SJSA1 (cell line): ENCODE measurements at regions not wholly inside any gene's neighbourhood (a gene's known extent, or its start where the extent isn't known, plus 50 kb on each side); places are given as distances from the start of the nearest gene placed in this dataset.
A peak's percentile ranks its signal among the peaks of the same experiment; 100 is the strongest.

Experiments used
- DNase-seq, 2 experiments: peaks; one replicate each; pipeline ENCODE4 v3.0.0-alpha.2; 2015 to 2020; ENCODE audit warnings: low spot score in 2 of 2, low read depth in 1 of 2
- H3K27ac ChIP-seq: fragments of 250-450 bp; sonication (Bioruptor Pico); 2 replicates; pipeline ENCODE4 v1.5.1; 2020; ENCODE audit warnings: mild to moderate bottlenecking, moderate library complexity
- H3K27me3 ChIP-seq: fragments of 250-450 bp; sonication (Bioruptor Pico); replicated peaks from 2 replicates; pipeline ENCODE4 v1.5.1; 2020; ENCODE audit warnings: mild to moderate bottlenecking, moderate library complexity
- H3K36me3 ChIP-seq: fragments of 250-450 bp; sonication (Bioruptor Pico); 2 replicates; pipeline ENCODE4 v1.5.1; 2020; ENCODE audit warnings: mild to moderate bottlenecking
- H3K4me1 ChIP-seq: fragments of 250-450 bp; sonication (Bioruptor Pico); replicated peaks from 2 replicates; pipeline ENCODE4 v1.6.1; 2021; ENCODE audit warnings: mild to moderate bottlenecking
- H3K4me3 ChIP-seq: fragments of 250-450 bp; sonication (Bioruptor Pico); 2 replicates; pipeline ENCODE4 v1.5.1; 2020; ENCODE audit warnings: mild to moderate bottlenecking
- H3K9me3 ChIP-seq: fragments of 250-450 bp; sonication (Bioruptor Pico); replicated peaks from 2 replicates; pipeline ENCODE4 v1.5.1; 2020; ENCODE audit warnings: mild to moderate bottlenecking

- no peak for DNase-seq
These were observed 427.3 kb downstream of the MFSD1 start for GRCh38 chr3:159229116-159229680.

GRCh38 chr3:159232966-159233365 is 431.1 kb downstream of the MFSD1 start:
- Histone ChIP-seq H3K4me3 (no peak overlapping the region), H3K9me3 (no peaks in the 10 kb centered on the region), H3K27me3 (no peaks in the 10 kb centered on the region), H3K36me3 (no peaks in the 10 kb centered on the region), H3K27ac (no peak overlapping the region), H3K4me1 (no peaks in the 10 kb centered on the region)
- DNase-seq, result no peak

More at GRCh38 chr3:159229116-159229680, 427.3 kb downstream of the MFSD1 start:
- H3K36me3 ChIP-seq, result no peaks in the 10 kb centered on the region
- H3K4me3 ChIP-seq, result no peak overlapping the region
- H3K27me3 ChIP-seq, result no peaks in the 10 kb centered on the region
- no peak overlapping the region for H3K27ac ChIP-seq
- no peaks in the 10 kb centered on the region for H3K9me3 ChIP-seq
- H3K4me1 ChIP-seq, result no peaks in the 10 kb centered on the region

- Histone ChIP-seq H3K36me3 (no peaks in the 10 kb centered on the region), H3K27me3 (no peaks in the 10 kb centered on the region), H3K27ac (no peak overlapping the region), H3K9me3 (no peaks in the 10 kb centered on the region), H3K4me3 (no peak overlapping the region), H3K4me1 (no peaks in the 10 kb centered on the region)
- DNase-seq, result no peak
These were observed 431.9 kb downstream of the MFSD1 start for GRCh38 chr3:159233734-159234133.

- no peaks in the 10 kb centered on the region for H3K27me3 ChIP-seq
- H3K27ac ChIP-seq, result no peak overlapping the region
- no peaks in the 10 kb centered on the region for H3K4me1 ChIP-seq
- H3K9me3 ChIP-seq, result no peaks in the 10 kb centered on the region
- no peaks in the 10 kb centered on the region for H3K36me3 ChIP-seq
- DNase-seq, result peak in 1 of 2 experiments; percentile 18
- no peak overlapping the region for H3K4me3 ChIP-seq
These were observed 432.5 kb downstream of the MFSD1 start for GRCh38 chr3:159234306-159234705.

GRCh38 chr3:159236321-159236720 is 434.5 kb downstream of the MFSD1 start:
- H3K4me3 ChIP-seq, result no peak overlapping the region
- H3K36me3 ChIP-seq, result no peaks in the 10 kb centered on the region
- no peak for DNase-seq

GRCh38 chr3:159237226-159237625 is 435.4 kb downstream of the MFSD1 start:
- no peaks in the 10 kb centered on the region for H3K9me3 ChIP-seq
- H3K36me3 ChIP-seq, result no peaks in the 10 kb centered on the region
- no peaks in the 10 kb centered on the region; the same call in 1 of the 2 replicates for H3K27me3 ChIP-seq
- no peak overlapping the region for H3K27ac ChIP-seq
- no peak overlapping the region for H3K4me3 ChIP-seq
- H3K4me1 ChIP-seq, result no peaks in the 10 kb centered on the region
- DNase-seq, result no peak

More at GRCh38 chr3:159236321-159236720, 434.5 kb downstream of the MFSD1 start:
- Histone ChIP-seq H3K27ac (no peak overlapping the region), H3K4me1 (no peaks in the 10 kb centered on the region), H3K27me3 (no peaks in the 10 kb centered on the region), H3K9me3 (no peaks in the 10 kb centered on the region)

- Histone ChIP-seq H3K27me3 (no peaks in the 10 kb centered on the region; the same call in 1 of the 2 replicates), H3K4me1 (no peaks in the 10 kb centered on the region), H3K36me3 (no peaks in the 10 kb centered on the region), H3K27ac (no peak overlapping the region), H3K4me3 (no peak overlapping the region), H3K9me3 (no peaks in the 10 kb centered on the region)
- DNase-seq, result no peak
These were observed 436.8 kb downstream of the MFSD1 start for GRCh38 chr3:159238646-159239045.

- no peaks in the 10 kb centered on the region for H3K36me3 ChIP-seq
- H3K27me3 ChIP-seq, result no peaks in the 10 kb centered on the region; the same call in 1 of the 2 replicates
- no peak for DNase-seq
- H3K27ac ChIP-seq, result no peak overlapping the region
- H3K9me3 ChIP-seq, result no peaks in the 10 kb centered on the region
- no peaks in the 10 kb centered on the region for H3K4me1 ChIP-seq
- H3K4me3 ChIP-seq, result no peak overlapping the region
These were observed 437.2 kb downstream of the MFSD1 start for GRCh38 chr3:159239059-159239458.

- Histone ChIP-seq H3K27me3 (no peaks in the 10 kb centered on the region; the same call in 1 of the 2 replicates), H3K27ac (no peak overlapping the region), H3K36me3 (no peaks in the 10 kb centered on the region), H3K9me3 (no peaks in the 10 kb centered on the region), H3K4me3 (no peak overlapping the region), H3K4me1 (no peaks in the 10 kb centered on the region)
- DNase-seq, result no peak
These were observed 443.1 kb downstream of the MFSD1 start for GRCh38 chr3:159244933-159245332.

GRCh38 chr3:159245871-159246270 is 444.0 kb downstream of the MFSD1 start:
- no peak overlapping the region for H3K27ac ChIP-seq
- H3K4me3 ChIP-seq, result no peak overlapping the region
- H3K4me1 ChIP-seq, result no peaks in the 10 kb centered on the region
- DNase-seq, result no peak
- H3K9me3 ChIP-seq, result no peaks in the 10 kb centered on the region
- H3K27me3 ChIP-seq, result no peaks in the 10 kb centered on the region; the same call in 1 of the 2 replicates
- no peaks in the 10 kb centered on the region for H3K36me3 ChIP-seq

GRCh38 chr3:159246385-159246784 is 444.5 kb downstream of the MFSD1 start:
- no peak for DNase-seq
- no peaks in the 10 kb centered on the region for H3K36me3 ChIP-seq
- no peak overlapping the region for H3K4me3 ChIP-seq
- H3K27me3 ChIP-seq, result no peaks in the 10 kb centered on the region; the same call in 1 of the 2 replicates
- H3K9me3 ChIP-seq, result no peaks in the 10 kb centered on the region
- H3K27ac ChIP-seq, result no peak overlapping the region
- no peaks in the 10 kb centered on the region for H3K4me1 ChIP-seq

GRCh38 chr3:159249472-159250174 is 447.8 kb downstream of the MFSD1 start:
- H3K4me3 ChIP-seq, result no peak overlapping the region
- no peaks in the 10 kb centered on the region for H3K27me3 ChIP-seq
- H3K27ac ChIP-seq, result no peak overlapping the region
- no peaks in the 10 kb centered on the region for H3K4me1 ChIP-seq
- H3K9me3 ChIP-seq, result no peaks in the 10 kb centered on the region; the same call in 1 of the 2 replicates
- no peak for DNase-seq
- no peaks in the 10 kb centered on the region for H3K36me3 ChIP-seq

- Histone ChIP-seq H3K9me3 (no peaks in the 10 kb centered on the region; the same call in 1 of the 2 replicates), H3K4me1 (no peaks in the 10 kb centered on the region), H3K36me3 (no peaks in the 10 kb centered on the region), H3K27me3 (no peaks in the 10 kb centered on the region), H3K4me3 (no peak overlapping the region), H3K27ac (no peak overlapping the region)
- no peak for DNase-seq
These were observed 449.1 kb downstream of the MFSD1 start for GRCh38 chr3:159250961-159251360.

GRCh38 chr3:159252274-159252673 is 450.4 kb downstream of the MFSD1 start:
- DNase-seq, result no peak
- H3K36me3 ChIP-seq, result no peaks in the 10 kb centered on the region
- H3K4me3 ChIP-seq, result no peak overlapping the region
- H3K27me3 ChIP-seq, result no peaks in the 10 kb centered on the region
- H3K9me3 ChIP-seq, result no peaks in the 10 kb centered on the region; the same call in 1 of the 2 replicates
- no peaks in the 10 kb centered on the region for H3K4me1 ChIP-seq
- no peak overlapping the region for H3K27ac ChIP-seq
